GM20000 (cell line): ENCODE measurements at regions not wholly inside any gene's neighbourhood (a gene's known extent, or its start where the extent isn't known, plus 50 kb on each side); places are given as distances from the start of the nearest gene placed in this dataset.
"Not testable (repeated sequence)": the region's sequence is repeated elsewhere in the genome, so short reads cannot be mapped to it uniquely, and the experiment has no call there.

Experiments
- DNase-seq: peaks from one replicate; pipeline ENCODE4 v3.0.0; 2012; ENCODE audit warnings: low spot score
- TF ChIP-seq, protein P1 (sequence below): IDR thresholded peaks from 2 replicates; pipeline ENCODE4 v1.5.1; 2012; ENCODE audit warnings: mild to moderate bottlenecking, control low read depth; ENCODE audit errors: extremely low read depth, missing control alignments

DNA sequence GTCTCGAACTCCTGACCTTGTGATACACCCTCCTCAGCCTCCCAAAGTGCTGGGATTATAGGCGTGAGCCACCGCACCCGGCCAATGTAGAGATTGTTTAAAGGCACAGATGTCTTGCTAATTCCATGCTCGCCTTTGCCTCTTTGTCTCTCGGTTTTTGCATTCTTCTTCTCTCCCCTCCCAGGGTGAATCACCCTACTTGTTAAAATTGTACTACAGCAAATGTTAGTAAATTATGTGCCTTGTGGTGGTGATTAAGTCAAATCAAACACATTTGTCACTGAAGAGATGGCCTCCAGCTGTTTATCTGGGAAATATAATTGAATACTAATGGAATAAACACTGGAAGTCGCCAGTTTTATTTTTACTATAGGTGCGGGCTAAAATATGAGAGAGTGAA lies 384.4 kb upstream of the AUTS2 start:
- TF ChIP-seq, protein P1, sequence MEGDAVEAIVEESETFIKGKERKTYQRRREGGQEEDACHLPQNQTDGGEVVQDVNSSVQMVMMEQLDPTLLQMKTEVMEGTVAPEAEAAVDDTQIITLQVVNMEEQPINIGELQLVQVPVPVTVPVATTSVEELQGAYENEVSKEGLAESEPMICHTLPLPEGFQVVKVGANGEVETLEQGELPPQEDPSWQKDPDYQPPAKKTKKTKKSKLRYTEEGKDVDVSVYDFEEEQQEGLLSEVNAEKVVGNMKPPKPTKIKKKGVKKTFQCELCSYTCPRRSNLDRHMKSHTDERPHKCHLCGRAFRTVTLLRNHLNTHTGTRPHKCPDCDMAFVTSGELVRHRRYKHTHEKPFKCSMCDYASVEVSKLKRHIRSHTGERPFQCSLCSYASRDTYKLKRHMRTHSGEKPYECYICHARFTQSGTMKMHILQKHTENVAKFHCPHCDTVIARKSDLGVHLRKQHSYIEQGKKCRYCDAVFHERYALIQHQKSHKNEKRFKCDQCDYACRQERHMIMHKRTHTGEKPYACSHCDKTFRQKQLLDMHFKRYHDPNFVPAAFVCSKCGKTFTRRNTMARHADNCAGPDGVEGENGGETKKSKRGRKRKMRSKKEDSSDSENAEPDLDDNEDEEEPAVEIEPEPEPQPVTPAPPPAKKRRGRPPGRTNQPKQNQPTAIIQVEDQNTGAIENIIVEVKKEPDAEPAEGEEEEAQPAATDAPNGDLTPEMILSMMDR = no peak
- DNase-seq = no peak

DNA sequence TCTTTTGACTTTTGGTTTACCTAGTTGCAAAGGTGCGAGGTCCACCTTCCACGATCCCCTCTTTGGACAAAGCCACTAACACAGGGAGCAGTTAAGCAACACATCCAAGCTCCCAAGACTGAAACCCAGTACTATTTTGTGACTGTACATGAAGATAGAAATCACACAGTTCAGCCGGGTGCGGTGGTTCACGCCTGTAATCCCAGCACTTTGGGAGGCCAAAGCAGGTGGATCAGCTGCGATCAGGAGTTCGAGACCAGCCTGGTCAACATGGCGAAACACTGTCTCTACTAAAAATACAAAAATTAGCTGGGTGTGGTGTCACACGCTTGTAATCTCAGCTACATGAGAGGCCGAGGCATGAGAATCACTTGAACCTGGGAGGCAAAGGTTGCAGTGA lies 382.8 kb upstream of the AUTS2 start:
- DNase-seq = not testable (repeated sequence)

DNA sequence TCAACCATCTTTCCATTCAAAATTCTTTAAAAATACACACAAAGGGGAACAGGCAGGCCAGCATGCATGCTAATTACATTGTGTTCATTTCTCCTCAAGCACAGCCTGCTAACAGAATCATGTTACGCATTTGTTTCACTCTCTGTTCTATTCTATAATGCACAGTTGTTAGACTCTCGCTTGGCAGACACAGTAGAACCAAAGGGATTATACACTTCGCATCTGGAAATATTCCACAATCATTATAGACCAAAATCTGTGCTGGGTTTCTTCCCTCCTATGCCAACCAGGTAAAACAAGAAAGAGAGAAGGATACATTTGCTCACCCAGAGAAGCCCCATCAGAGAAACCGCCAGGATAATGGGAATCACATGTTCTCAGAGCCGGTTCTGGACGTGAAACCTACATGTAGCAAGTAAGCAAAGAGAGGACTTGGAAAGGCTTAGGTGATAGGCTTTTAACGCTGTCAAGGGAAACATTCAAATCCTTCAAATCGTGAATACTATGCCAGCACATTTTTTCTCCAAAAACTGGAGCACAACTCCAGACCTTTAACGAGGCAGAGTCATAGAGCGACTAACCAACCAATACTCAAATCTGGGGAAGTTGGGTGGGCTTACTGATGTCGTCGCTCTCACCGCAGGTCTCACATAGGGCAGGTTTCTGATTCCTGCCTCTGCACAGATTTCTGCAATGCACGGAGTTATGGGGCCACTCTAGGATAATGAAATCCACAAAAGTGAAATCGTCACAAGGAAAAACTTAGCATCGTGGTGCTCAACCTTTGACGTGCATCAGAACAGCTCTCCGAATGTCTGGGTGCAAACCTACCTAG lies 380.5 kb upstream of the AUTS2 start:
- DNase-seq = no peak
- TF ChIP-seq, protein P1 = no peak

DNA sequence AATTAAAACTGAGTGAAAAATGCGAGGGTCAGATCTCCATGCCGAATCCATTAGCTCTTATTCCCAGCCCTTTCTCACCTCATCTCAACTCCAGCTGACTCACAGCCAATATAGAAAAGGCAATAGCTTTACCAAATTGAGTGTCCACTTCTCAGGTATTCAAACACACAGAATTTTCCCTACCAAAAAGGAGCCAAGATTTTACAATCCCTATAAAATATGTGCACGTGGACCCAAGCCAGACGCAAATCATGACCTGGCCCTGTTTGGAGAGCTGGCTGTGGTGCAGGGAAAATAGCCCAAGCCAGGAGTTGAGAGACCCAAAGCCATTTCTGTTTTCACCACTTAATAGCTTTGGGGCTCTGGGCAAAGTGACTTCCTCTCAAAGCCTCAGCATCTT lies 379.7 kb upstream of the AUTS2 start:
- TF ChIP-seq, protein P1 = no peak
- DNase-seq = no peak

DNA sequence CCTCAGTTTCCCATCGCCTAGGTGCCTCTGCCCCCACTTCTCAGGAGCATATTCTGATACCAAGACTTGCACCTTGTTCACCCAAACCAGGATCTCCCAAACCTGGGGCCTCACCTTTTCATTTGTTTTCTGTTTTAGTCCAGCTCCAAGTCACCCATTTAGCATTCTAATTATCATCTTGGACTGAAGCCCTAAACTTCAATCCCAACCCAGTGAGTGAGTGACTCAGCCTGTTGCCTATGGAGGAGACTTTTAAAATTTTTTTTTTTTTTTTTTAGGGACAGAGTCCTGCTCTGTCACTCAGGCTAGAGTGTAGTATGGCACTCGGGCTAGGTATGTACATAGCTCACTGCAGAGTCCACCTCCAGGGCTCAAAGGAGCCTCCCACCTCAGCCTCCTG lies 378.9 kb upstream of the AUTS2 start:
- TF ChIP-seq, protein P1 = no peak
- DNase-seq = no peak

DNA sequence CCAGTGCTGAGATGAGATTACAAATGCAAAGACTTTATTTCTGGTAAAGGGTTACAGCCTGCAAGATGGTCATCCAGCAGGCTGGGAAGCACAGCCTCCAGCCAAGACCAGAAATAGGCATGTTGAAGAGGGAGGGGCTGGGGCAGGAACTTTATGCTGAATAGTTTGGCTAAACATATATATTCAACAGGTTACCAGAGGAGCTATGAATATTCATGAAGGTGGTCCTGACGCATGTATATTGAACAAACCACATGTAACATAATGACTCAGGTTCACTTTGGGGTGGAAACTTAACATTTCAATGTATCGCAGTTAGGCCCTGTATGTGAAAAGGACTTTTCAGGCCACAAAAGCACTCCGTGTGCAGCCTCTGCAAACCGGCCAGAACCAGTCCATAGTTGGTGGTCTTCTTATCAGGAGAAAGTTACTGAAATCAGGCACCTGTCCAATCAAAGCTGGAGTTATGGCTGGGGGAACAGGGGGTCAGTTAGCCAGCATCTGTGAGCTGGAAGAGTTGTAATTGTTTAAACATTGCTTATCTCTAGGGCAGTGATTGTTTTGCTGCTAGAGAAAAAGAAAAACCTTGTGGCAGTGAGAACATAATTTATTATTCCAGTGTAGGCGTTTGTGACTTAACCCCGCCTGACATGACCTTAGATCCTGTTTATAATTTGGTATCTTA lies 372.9 kb upstream of the AUTS2 start:
- TF ChIP-seq, protein P1 = no peak
- DNase-seq = no peak

DNA sequence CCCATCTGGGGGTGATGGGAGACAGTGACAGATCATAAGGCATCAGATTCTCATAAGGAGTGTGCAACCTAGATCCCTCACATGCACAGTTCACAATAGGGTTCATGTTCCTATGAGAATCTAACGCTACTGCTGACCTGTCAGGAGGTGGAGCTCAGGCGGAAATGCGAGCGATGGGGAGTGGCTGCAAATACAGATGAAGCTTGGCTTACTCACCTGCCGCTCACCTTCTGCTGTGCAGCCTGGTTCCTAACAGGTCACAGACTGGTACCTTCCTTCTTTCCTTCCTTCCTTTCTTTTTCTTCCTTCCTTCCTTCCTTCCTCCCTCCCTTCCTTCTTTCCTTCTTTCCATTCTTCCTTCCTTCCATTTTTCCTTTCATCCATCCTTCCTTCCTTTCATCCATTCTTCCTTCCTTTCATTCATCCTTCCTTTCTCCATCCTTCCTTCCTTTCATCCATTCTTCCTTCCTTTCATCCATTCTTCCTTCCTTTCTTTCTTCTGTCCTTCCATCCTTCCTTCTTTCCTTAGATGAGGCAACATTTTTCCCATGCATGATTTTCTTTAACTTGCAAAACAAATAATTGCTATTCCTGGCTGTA lies 370.0 kb upstream of the AUTS2 start:
- TF ChIP-seq, protein P1 = no peak
- DNase-seq = no peak
